Muscle layer of colon (tissue), 2 donors: ENCODE measurements at regions not wholly inside any gene's neighbourhood (a gene's known extent, or its start where the extent isn't known, plus 50 kb on each side); places are given as distances from the start of the nearest gene placed in this dataset.
"Not testable (repeated sequence)": the region's sequence is repeated elsewhere in the genome, so short reads cannot be mapped to it uniquely, and the experiment has no call there.

ENCODE experiments used
- H3K27ac ChIP-seq: one replicate; pipeline ENCODE4 v1.7.0; 2013; ENCODE audit warnings: low read depth, mild to moderate bottlenecking, low read length, moderate library complexity
- H3K27me3 ChIP-seq, 2 donors: one replicate each; pipeline ENCODE4 v1.7.0; 2013; ENCODE audit warnings: low read length in 2 of 2, mild to moderate bottlenecking in 2 of 2; ENCODE audit not compliant: insufficient read depth in 2 of 2, control insufficient read depth in 1 of 2
- H3K36me3 ChIP-seq: one replicate; pipeline ENCODE4 v1.7.0; 2013; ENCODE audit warnings: mild to moderate bottlenecking, low read length; ENCODE audit not compliant: insufficient read depth
- H3K4me1 ChIP-seq: one replicate; pipeline ENCODE4 v1.7.0; 2013; ENCODE audit warnings: mild to moderate bottlenecking, low read length; ENCODE audit not compliant: insufficient read depth
- H3K4me3 ChIP-seq, 2 donors: one replicate each; pipeline ENCODE4 v1.7.0; 2013; ENCODE audit warnings: low read length in 2 of 2, low read depth in 1 of 2, mild to moderate bottlenecking in 1 of 2, moderate library complexity in 1 of 2
- H3K9ac ChIP-seq: one replicate; pipeline ENCODE4 v1.7.0; 2013; ENCODE audit warnings: low read length
- H3K9me3 ChIP-seq: one replicate; pipeline ENCODE4 v1.7.0; 2013; ENCODE audit warnings: mild to moderate bottlenecking, low read length
- donor health status: abdominal sarcoma.
- donor health status: Adenocarcinoma of cecum.

DNA sequence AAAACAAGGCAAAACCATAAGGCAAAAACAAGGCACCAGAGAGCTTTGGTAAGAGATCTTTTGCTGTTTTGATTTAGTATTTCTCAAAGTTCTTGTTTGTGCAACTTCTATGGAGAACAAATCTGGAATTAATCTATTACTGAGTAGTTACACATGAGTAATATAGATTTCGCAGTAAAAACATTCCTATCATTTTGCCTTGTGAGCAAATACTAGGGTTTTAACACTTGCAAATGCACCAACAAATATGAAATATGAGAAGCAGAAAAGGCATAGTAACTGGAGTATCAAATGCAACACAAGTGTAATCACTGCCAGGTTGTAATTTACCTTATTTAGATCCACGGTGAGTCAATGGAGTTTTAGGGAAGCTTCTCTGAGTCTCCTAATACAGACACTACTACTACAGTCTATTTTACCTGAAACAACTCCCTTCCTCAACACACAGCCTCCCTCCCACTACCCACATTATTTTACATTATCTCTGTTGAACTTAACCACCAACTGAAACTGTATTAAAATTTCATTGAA is 324.1 kb downstream of the FLRT2 start:
- Histone ChIP-seq H3K27me3 (no peaks in the 10 kb centered on the region), H3K4me1 (no peaks in the 10 kb centered on the region), H3K36me3 (no peaks in the 10 kb centered on the region), H3K9me3 (no peaks in the 10 kb centered on the region), H3K4me3 (no peak overlapping the region), H3K27ac (no peak overlapping the region), H3K9ac (no peak overlapping the region)

DNA sequence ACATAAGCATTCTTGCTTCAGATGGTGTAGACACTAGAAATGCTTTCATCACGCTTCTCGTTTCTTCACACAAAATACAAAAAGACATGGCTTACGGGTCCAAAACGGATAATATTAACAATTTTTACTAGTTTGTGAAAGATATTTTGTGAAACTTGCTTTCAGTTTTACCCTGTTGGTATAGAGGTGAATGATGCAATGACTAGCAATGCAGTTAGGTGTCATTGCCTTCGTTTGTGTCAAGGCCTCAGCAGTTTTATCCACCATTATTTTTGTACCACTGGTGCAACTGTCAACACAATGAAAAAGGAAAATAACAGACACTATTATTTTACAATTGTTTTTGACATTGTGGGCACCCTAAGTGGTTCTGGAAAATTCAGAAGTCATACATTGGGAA is 323.0 kb downstream of the FLRT2 start:
- H3K36me3 ChIP-seq: no peaks in the 10 kb centered on the region
- no peaks in the 10 kb centered on the region for H3K27me3 ChIP-seq
- no peaks in the 10 kb centered on the region for H3K9me3 ChIP-seq
- H3K4me1 ChIP-seq: no peaks in the 10 kb centered on the region
- no peak overlapping the region for H3K4me3 ChIP-seq
- H3K27ac ChIP-seq: no peak overlapping the region
- H3K9ac ChIP-seq: no peak overlapping the region

DNA sequence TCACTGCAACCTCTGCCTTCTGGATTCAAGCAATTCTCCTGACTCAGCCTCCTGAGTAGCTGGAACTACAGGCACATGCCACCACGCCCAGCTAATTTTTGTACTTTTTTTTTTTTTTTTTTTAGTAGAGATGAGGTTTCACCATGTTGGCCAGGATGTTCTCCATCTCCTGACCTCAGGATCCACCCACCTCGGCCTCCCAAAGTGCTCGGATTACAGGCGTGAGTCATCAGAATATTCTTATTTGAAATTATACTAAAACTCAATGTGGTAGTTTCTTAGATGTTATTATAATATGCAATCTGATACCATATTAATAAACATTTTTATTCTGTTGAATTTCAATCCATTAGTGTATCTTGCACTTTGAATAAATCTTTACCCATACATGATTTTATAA is 322.2 kb downstream of the FLRT2 start:
- H3K36me3 ChIP-seq, H3K9me3 ChIP-seq, H3K4me3 ChIP-seq, H3K4me1 ChIP-seq, H3K27ac ChIP-seq, H3K27me3 ChIP-seq, H3K9ac ChIP-seq: not testable (repeated sequence)

DNA sequence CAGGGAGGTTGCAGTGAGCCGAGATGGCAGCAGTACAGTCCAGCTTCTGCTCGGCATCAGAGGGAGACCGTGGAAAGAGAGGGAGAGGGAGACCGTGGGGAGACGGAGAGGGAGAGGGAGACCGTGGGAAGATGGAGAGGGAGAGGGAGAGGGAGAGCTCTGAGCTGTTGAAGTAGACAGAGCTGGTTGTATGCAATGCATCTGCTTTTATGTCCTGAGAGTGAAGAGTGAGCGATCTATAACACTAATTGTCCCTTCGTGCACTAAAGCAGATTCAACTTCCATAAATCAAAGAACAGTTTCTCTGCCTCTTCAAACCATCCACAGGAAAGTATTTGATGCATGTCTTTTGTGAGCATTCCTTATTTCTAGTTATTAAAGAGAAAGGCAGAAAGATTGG is 300.6 kb downstream of the FLRT2 start:
- not testable (repeated sequence) for H3K27ac ChIP-seq, H3K4me3 ChIP-seq, H3K9ac ChIP-seq, H3K9me3 ChIP-seq, H3K36me3 ChIP-seq, H3K4me1 ChIP-seq, H3K27me3 ChIP-seq

DNA sequence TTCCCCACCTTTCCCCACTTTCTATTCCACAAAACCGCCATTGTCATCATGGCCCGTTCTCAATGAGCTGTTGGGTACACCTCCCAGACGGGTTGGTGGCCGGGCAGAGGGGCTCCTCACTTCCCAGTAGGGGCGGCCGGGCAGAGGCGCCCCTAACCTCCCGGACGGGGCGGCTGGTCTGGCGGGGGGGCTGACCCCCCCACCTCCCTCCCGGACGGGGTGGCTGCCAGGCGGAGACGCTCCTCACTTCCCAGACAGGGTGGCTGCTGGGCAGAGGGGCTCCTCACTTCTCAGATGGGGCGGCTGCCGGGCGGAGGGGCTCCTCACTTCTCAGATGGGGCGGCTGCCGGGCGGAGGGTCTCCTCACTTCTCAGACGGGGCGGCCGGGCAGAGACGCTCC is 299.7 kb downstream of the FLRT2 start:
- not testable (repeated sequence) for H3K4me1 ChIP-seq, H3K27ac ChIP-seq, H3K36me3 ChIP-seq, H3K4me3 ChIP-seq, H3K9ac ChIP-seq, H3K27me3 ChIP-seq, H3K9me3 ChIP-seq

DNA sequence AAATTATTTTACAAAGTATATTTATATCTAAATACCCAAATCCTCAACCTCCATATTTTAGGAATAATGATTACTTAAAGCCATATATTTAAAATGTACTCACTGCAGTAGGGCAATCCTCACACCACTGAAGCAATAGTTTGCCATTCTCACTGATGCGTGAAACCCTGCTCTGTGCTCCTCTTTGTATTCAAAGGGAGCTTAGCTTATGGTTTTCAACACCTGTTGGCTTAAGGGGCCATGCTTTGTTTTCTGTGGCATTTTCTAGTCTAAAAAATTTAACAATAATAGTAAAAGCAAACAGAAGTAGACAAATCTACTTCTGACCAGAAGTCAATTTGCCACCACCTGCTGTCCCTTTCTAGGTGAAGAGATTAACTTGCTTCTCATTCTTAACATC is 294.6 kb downstream of the FLRT2 start:
- Histone ChIP-seq H3K27me3 (no peaks in the 10 kb centered on the region), H3K4me1 (no peaks in the 10 kb centered on the region), H3K4me3 (no peak overlapping the region), H3K9me3 (no peaks in the 10 kb centered on the region), H3K36me3 (no peaks in the 10 kb centered on the region), H3K27ac (no peak overlapping the region), H3K9ac (no peak overlapping the region)

DNA sequence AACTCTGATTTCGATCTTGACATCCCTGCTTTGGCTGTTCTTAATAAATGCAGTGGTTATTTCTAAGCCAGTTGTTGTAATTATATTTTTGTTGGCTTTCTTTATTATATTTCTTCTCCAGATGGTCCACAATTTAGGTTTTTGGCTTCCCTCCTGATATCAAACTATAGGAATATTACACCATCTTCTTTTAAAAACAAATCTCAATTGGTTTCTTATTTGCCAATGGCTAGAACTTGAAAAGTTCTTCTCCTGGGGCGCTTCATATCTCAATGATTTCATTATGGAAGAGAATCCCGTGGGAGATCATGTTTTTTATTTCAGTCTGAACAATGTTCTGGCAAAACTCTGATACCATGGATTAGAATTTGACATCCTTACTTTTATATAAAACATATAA is 292.3 kb downstream of the FLRT2 start:
- H3K27me3 ChIP-seq: no peaks in the 10 kb centered on the region
- no peak overlapping the region for H3K27ac ChIP-seq
- no peaks in the 10 kb centered on the region for H3K36me3 ChIP-seq
- no peak overlapping the region for H3K9ac ChIP-seq
- H3K9me3 ChIP-seq: no peaks in the 10 kb centered on the region
- H3K4me1 ChIP-seq: no peaks in the 10 kb centered on the region
- no peak overlapping the region for H3K4me3 ChIP-seq

DNA sequence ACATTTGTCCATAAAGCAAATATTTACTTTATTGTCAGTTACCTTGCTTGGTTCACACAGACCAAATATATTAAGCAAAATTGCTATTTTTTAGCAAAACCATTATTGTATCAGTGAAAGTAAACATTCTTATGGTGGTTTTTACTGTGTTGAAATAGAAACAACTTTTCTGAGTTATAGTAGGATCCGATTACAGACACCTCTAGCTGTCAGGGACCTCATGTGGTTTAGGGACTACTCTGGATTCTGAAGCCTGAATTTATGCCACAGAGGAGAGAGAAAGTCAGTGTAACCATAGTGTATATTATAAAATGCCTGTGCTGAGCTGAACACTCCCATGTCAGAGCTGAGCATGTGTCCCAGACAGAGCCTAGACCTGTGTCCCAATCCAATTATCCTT is 287.5 kb downstream of the FLRT2 start:
- Histone ChIP-seq H3K9me3 (no peaks in the 10 kb centered on the region), H3K9ac (no peak overlapping the region), H3K36me3 (no peaks in the 10 kb centered on the region), H3K27ac (no peak overlapping the region), H3K4me3 (no peak overlapping the region), H3K27me3 (no peaks in the 10 kb centered on the region), H3K4me1 (no peaks in the 10 kb centered on the region)

DNA sequence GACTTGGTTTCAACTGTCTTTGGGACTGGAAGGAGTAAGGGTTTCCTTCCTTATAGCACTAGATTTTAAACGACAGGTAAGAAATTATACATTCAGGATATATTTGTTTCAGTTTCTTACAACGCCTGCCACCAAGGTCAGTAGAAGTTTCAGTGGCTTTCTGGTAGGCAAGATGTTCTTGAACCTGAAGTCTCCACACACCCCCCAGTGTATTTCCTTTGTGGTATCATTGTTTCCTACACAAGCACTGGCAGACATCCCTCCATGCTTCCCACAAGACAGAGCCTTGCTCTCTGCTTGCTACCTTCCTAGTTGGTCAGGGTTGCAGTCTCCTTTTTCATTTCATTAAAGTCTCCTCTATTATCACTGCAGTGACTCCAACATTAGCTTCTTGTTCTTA is 283.1 kb downstream of the FLRT2 start:
- Histone ChIP-seq H3K36me3 (no peaks in the 10 kb centered on the region), H3K9me3 (no peaks in the 10 kb centered on the region), H3K27ac (no peak overlapping the region), H3K27me3 (no peaks in the 10 kb centered on the region), H3K9ac (no peak overlapping the region), H3K4me3 (no peak overlapping the region), H3K4me1 (no peaks in the 10 kb centered on the region)

DNA sequence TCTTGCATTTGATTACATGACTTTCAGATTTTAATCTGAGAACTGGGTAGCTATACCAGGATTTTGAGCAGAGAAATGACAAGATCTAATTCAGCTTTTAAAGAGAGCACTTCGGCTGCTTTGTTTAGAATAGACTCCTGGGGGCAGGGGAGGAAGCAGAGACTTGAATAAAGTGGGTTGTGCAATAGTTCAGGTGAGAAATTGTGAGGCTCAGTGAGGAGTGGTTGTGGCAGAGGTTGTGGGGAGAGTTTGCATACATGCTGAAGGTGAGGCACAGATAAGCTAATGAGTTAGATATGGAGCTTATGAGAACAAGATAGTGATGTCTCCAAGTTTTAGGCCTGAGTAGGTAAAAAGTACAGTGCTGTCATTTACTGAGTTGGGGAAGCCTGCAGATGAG is 281.4 kb downstream of the FLRT2 start:
- H3K9ac ChIP-seq: no peak overlapping the region
- H3K4me3 ChIP-seq: no peak overlapping the region
- H3K27ac ChIP-seq: no peak overlapping the region
- no peaks in the 10 kb centered on the region for H3K9me3 ChIP-seq
- H3K4me1 ChIP-seq: no peaks in the 10 kb centered on the region
- H3K36me3 ChIP-seq: no peaks in the 10 kb centered on the region
- H3K27me3 ChIP-seq: no peaks in the 10 kb centered on the region

DNA sequence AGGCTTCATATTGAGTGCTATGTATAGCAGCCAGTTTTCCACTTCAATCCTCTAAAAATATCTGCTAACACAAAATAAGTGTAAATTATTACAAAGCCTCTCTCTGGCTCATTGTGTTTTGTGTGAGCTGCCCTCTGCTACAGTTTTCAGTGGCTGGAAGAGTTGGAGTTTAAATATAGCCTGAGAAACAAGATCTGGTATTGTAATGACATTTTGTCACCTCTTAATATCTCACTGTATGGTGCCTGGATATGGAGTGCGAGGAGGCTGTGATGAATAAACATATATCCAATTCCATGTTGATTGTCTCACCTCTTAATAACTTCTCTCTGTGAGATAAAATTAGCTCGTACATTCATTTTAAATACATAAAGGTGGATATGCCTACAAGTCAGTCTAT is 269.7 kb downstream of the FLRT2 start:
- Histone ChIP-seq H3K4me3 (no peak overlapping the region), H3K4me1 (no peaks in the 10 kb centered on the region), H3K27me3 (no peaks in the 10 kb centered on the region), H3K36me3 (no peaks in the 10 kb centered on the region), H3K27ac (no peak overlapping the region), H3K9me3 (no peaks in the 10 kb centered on the region), H3K9ac (no peak overlapping the region)

DNA sequence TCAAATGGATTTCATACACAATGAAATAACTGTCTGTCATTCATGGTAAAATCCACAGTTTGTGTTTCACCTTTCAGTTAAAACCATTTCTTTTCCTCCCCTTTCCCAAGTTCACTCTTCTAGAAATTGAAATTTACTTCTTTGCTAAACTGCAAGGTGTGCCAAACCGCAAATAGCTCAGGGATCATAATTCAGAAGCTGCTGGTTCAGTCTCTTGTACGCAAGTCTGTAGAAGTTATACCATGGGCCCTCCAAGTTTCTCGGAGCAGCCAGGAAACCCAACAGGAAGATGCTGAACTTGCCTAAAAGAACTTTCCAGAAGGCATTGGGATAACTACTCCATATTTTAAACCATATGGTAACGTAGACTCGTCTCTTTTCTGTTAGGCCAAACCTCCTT is 268.9 kb downstream of the FLRT2 start:
- no peaks in the 10 kb centered on the region for H3K9me3 ChIP-seq
- H3K4me3 ChIP-seq: no peak overlapping the region
- no peaks in the 10 kb centered on the region for H3K4me1 ChIP-seq
- no peaks in the 10 kb centered on the region for H3K36me3 ChIP-seq
- H3K27me3 ChIP-seq: no peaks in the 10 kb centered on the region
- H3K9ac ChIP-seq: no peak overlapping the region
- no peak overlapping the region for H3K27ac ChIP-seq
